ENCODE measurements at regions not wholly inside any gene's neighbourhood (a gene's known extent, or its start where the extent isn't known, plus 50 kb on each side); places are given as distances from the start of the nearest gene placed in this dataset.

GRCh38 chr16:65861131-65861731 lies 505.3 kb upstream of the CDH5 start:
- Histone ChIP-seq H3K9me3 (peaks cover 0 to 20% (median 6%) of the 10 kb centered on the region in 11 donors), H3K36me3 (no peaks in the 10 kb centered on the region), H3K27ac (no peak overlapping the region), H3K4me1 (no peaks in the 10 kb centered on the region), H3K27me3 (no peaks in the 10 kb centered on the region), H3K4me3 (no peak overlapping the region)
- no peak for TF ChIP-seq CTCF (IDR thresholded peaks at IDR 0.05)
- intact Hi-C loops (cut with DNase I) = no loop called here
- DNase-seq (no peak), ATAC-seq (no peak)
- 82 to 86% methylated on average over 3 of the region's 3 CpGs for WGBS, 2 donors

- 87 to 91% methylated on average over 11 of the region's 11 CpGs for WGBS, 2 donors
- no peak for TF ChIP-seq CTCF (IDR thresholded peaks at IDR 0.05)
- no peak overlapping the region for H3K4me3 ChIP-seq
- no peak overlapping the region for H3K27ac ChIP-seq
- intact Hi-C loops (cut with DNase I) = no loop called here
- DNase-seq = no peak
- no peak for ATAC-seq
- H3K4me1 ChIP-seq = no peaks in the 10 kb centered on the region
- peaks cover 0 to 28% (median 4%) of the 10 kb centered on the region in 11 donors for H3K9me3 ChIP-seq
- no peaks in the 10 kb centered on the region for H3K36me3 ChIP-seq
- H3K27me3 ChIP-seq = no peaks in the 10 kb centered on the region
These were observed 511.0 kb upstream of the CDH5 start for GRCh38 chr16:65855171-65856145.

GRCh38 chr16:65846210-65846602 lies 520.3 kb upstream of the CDH5 start:
- no peaks in the 10 kb centered on the region for H3K36me3 ChIP-seq
- 71 to 81% methylated on average over 1 of the region's 1 CpG for WGBS, 2 donors
- no peak overlapping the region for H3K27ac ChIP-seq
- H3K9me3 ChIP-seq = peaks cover 0 to 2% (median 0%) of the 10 kb centered on the region in 11 donors
- DNase-seq (no peak), ATAC-seq (no peak)
- TF ChIP-seq CTCF (IDR thresholded peaks at IDR 0.05) = no peak
- H3K4me1 ChIP-seq = no peaks in the 10 kb centered on the region
- intact Hi-C loops (cut with DNase I) = no loop called here
- H3K4me3 ChIP-seq = no peak overlapping the region
- H3K27me3 ChIP-seq = peaks cover 0 to 6% (median 0%) of the 10 kb centered on the region in 7 donors

- TF ChIP-seq CTCF (IDR thresholded peaks at IDR 0.05) = no peak
- Histone ChIP-seq H3K4me3 (no peak overlapping the region), H3K9me3 (no peaks in the 10 kb centered on the region), H3K27me3 (peaks cover 0 to 9% (median 0%) of the 10 kb centered on the region in 7 donors), H3K4me1 (no peaks in the 10 kb centered on the region), H3K27ac (no peak overlapping the region), H3K36me3 (no peaks in the 10 kb centered on the region)
- ATAC-seq = peak in 1 of 8 donors; percentile 39
- intact Hi-C loops (cut with DNase I) = no loop called here
- WGBS, 2 donors = 59 to 69% methylated on average over 4 of the region's 4 CpGs
- no peak for DNase-seq
These were observed 520.9 kb upstream of the CDH5 start for GRCh38 chr16:65845466-65846209.
